OCI-LY1 (cell line): ENCODE measurements at regions not wholly inside any gene's neighbourhood (a gene's known extent, or its start where the extent isn't known, plus 50 kb on each side); places are given as distances from the start of the nearest gene placed in this dataset.

Experiments
- H2AFZ ChIP-seq: fragments of 200-600 bp; sonication (generic), shearing (Covaris generic); 2 replicates; pipeline ENCODE4 v1.6.0; 2014; ENCODE audit warnings: antibody characterized with exemption, mild to moderate bottlenecking, low read length
- H3F3A ChIP-seq: fragments of 200-600 bp; sonication (generic), shearing (Covaris generic); 2 replicates; pipeline ENCODE4 v1.6.0; 2014; ENCODE audit warnings: mild to moderate bottlenecking, antibody characterized with exemption, low read length, moderate library complexity; ENCODE audit not compliant: insufficient read depth
- H3K27ac ChIP-seq: fragments of 200-600 bp; sonication (generic); 2 replicates; pipeline ENCODE4 v1.5.1; 2014; ENCODE audit warnings: low read length, mixed run types, mild to moderate bottlenecking, low read depth; ENCODE audit not compliant: poor library complexity, severe bottlenecking
- H3K27me3 ChIP-seq: fragments of 200-600 bp; sonication (generic); 2 replicates; pipeline ENCODE4 v1.6.0; 2014; ENCODE audit warnings: antibody characterized with exemption, mild to moderate bottlenecking, low read length, moderate library complexity; ENCODE audit not compliant: insufficient read depth
- H3K36me3 ChIP-seq: fragments of 200-600 bp; sonication (generic); 2 replicates; pipeline ENCODE4 v1.6.1; 2014; ENCODE audit warnings: mild to moderate bottlenecking, antibody characterized with exemption, low read length, moderate library complexity, mixed read lengths; ENCODE audit not compliant: insufficient read depth
- H3K4me1 ChIP-seq: fragments of 200-600 bp; sonication (generic); 2 replicates; pipeline ENCODE4 v1.5.1; 2014; ENCODE audit warnings: mild to moderate bottlenecking, low read length, moderate library complexity; ENCODE audit not compliant: insufficient read depth, severe bottlenecking
- H3K4me2 ChIP-seq: fragments of 200-600 bp; sonication (generic), shearing (Covaris generic); 2 replicates; pipeline ENCODE4 v1.6.1; 2014; ENCODE audit warnings: low read length
- H3K4me3 ChIP-seq: fragments of 200-600 bp; sonication (generic); 2 replicates; pipeline ENCODE4 v1.5.1; 2014; ENCODE audit warnings: low read length, low read depth, mild to moderate bottlenecking, mixed read lengths; ENCODE audit not compliant: poor library complexity, severe bottlenecking
- H3K79me2 ChIP-seq: fragments of 200-600 bp; shearing (Covaris generic); 2 replicates; pipeline ENCODE4 v1.6.1; 2016; ENCODE audit warnings: mixed run types, low read length, mixed read lengths; ENCODE audit not compliant: insufficient read depth
- H3K9ac ChIP-seq: fragments of 200-600 bp; sonication (generic), shearing (Covaris generic); 2 replicates; pipeline ENCODE4 v1.6.1; 2014; ENCODE audit warnings: mild to moderate bottlenecking, low read length, mixed read lengths
- H3K9me2 ChIP-seq: fragments of 200-600 bp; sonication (generic), shearing (Covaris generic); 2 replicates; pipeline ENCODE4 v1.6.1; 2014; ENCODE audit warnings: low read depth, mild to moderate bottlenecking, low read length, mixed read lengths
- H3K9me3 ChIP-seq: fragments of 200-600 bp; shearing (Covaris generic); 2 replicates; pipeline ENCODE4 v1.6.1; 2014; ENCODE audit warnings: low read length, mixed read lengths
- H4K20me1 ChIP-seq: fragments of 200-600 bp; sonication (generic), shearing (Covaris generic); 2 replicates; pipeline ENCODE4 v1.6.0; 2016; ENCODE audit warnings: mild to moderate bottlenecking, low read length; ENCODE audit not compliant: insufficient read depth
- EZH2 ChIP-seq: fragments of 200-600 bp; sonication (generic), shearing (Covaris generic); IDR thresholded peaks from 2 replicates; pipeline ENCODE4 v1.8.0; 2017; ENCODE audit warnings: borderline replicate concordance, mixed run types, mild to moderate bottlenecking, antibody characterized with exemption, low read length, moderate library complexity, mixed read lengths
- TF ChIP-seq, protein P1 (sequence below): fragments of 200-600 bp; sonication (generic), shearing (Covaris generic); IDR thresholded peaks from 2 replicates; pipeline ENCODE4 v1.5.1; 2017; ENCODE audit warnings: mild to moderate bottlenecking, antibody characterized with exemption, low read length, moderate library complexity, mixed read lengths

- Histone ChIP-seq H4K20me1 (no peaks in the 10 kb centered on the region), H3K4me2 (no peak overlapping the region), H3K27me3 (no peaks in the 10 kb centered on the region), H3K79me2 (no peaks in the 10 kb centered on the region), H3K9ac (no peak overlapping the region), H3K36me3 (no peaks in the 10 kb centered on the region), H3K27ac (no peak overlapping the region), H2AFZ (no peak overlapping the region), H3K4me1 (no peaks in the 10 kb centered on the region), H3K4me3 (no peak overlapping the region), H3K9me2 (no peaks in the 10 kb centered on the region), H3F3A (no peaks in the 10 kb centered on the region), H3K9me3 (no peaks in the 10 kb centered on the region)
- TF ChIP-seq, protein P1, sequence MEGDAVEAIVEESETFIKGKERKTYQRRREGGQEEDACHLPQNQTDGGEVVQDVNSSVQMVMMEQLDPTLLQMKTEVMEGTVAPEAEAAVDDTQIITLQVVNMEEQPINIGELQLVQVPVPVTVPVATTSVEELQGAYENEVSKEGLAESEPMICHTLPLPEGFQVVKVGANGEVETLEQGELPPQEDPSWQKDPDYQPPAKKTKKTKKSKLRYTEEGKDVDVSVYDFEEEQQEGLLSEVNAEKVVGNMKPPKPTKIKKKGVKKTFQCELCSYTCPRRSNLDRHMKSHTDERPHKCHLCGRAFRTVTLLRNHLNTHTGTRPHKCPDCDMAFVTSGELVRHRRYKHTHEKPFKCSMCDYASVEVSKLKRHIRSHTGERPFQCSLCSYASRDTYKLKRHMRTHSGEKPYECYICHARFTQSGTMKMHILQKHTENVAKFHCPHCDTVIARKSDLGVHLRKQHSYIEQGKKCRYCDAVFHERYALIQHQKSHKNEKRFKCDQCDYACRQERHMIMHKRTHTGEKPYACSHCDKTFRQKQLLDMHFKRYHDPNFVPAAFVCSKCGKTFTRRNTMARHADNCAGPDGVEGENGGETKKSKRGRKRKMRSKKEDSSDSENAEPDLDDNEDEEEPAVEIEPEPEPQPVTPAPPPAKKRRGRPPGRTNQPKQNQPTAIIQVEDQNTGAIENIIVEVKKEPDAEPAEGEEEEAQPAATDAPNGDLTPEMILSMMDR = no peak
Measured at GRCh38 chr21:15430577-15430976, 299.2 kb upstream of the USP25 start.

- Histone ChIP-seq H3K9me2 (no peaks in the 10 kb centered on the region), H3F3A (no peaks in the 10 kb centered on the region), H4K20me1 (no peaks in the 10 kb centered on the region), H3K27ac (no peak overlapping the region), H3K4me3 (no peak overlapping the region), H3K27me3 (no peaks in the 10 kb centered on the region), H3K4me1 (no peaks in the 10 kb centered on the region), H3K9me3 (no peaks in the 10 kb centered on the region), H3K79me2 (no peaks in the 10 kb centered on the region), H3K4me2 (no peak overlapping the region), H3K36me3 (no peaks in the 10 kb centered on the region), H2AFZ (no peak overlapping the region), H3K9ac (no peak overlapping the region)
- no peak for TF ChIP-seq EZH2
- TF ChIP-seq, protein P1 = no peak
Measured at GRCh38 chr21:15431053-15431452, 298.7 kb upstream of the USP25 start.

DNA sequence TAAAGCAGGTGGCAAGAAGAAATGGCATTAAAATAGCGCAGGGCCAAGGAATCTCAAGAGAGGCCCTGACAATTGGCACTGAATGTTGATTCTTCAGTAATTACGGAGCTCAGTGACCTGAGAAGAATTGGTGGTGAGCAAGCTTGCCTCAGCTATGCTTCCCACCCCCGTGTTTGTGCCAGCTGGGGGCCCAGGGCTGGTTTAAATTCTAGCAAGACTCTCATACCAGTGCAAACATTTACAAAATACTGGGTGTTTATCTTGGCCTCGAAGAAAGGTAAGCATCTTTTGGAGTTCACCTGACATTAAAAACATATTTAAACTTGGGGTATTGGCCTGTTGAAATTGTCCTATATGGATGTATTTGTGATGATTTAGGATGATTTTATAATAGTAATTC lies 296.7 kb upstream of the USP25 start:
- no peak overlapping the region for H3K9ac ChIP-seq
- H3K9me3 ChIP-seq = no peaks in the 10 kb centered on the region
- H3K4me3 ChIP-seq = no peak overlapping the region
- TF ChIP-seq EZH2 = no peak
- TF ChIP-seq, protein P1 = no peak
- H3K4me2 ChIP-seq = no peak overlapping the region
- no peaks in the 10 kb centered on the region for H4K20me1 ChIP-seq
- H3K27ac ChIP-seq = no peak overlapping the region
- H3F3A ChIP-seq = no peaks in the 10 kb centered on the region
- H3K36me3 ChIP-seq = no peaks in the 10 kb centered on the region
- H3K27me3 ChIP-seq = no peaks in the 10 kb centered on the region
- no peaks in the 10 kb centered on the region for H3K9me2 ChIP-seq
- no peaks in the 10 kb centered on the region for H3K79me2 ChIP-seq
- no peaks in the 10 kb centered on the region for H3K4me1 ChIP-seq
- no peak overlapping the region for H2AFZ ChIP-seq
